ENCODE measurements at regions not wholly inside any gene's neighbourhood (a gene's known extent, or its start where the extent isn't known, plus 50 kb on each side); places are given as distances from the start of the nearest gene placed in this dataset.

GRCh38 chr1:166282391-166283137, 115.8 kb upstream of the FAM78B start:
- TF ChIP-seq, protein P1, sequence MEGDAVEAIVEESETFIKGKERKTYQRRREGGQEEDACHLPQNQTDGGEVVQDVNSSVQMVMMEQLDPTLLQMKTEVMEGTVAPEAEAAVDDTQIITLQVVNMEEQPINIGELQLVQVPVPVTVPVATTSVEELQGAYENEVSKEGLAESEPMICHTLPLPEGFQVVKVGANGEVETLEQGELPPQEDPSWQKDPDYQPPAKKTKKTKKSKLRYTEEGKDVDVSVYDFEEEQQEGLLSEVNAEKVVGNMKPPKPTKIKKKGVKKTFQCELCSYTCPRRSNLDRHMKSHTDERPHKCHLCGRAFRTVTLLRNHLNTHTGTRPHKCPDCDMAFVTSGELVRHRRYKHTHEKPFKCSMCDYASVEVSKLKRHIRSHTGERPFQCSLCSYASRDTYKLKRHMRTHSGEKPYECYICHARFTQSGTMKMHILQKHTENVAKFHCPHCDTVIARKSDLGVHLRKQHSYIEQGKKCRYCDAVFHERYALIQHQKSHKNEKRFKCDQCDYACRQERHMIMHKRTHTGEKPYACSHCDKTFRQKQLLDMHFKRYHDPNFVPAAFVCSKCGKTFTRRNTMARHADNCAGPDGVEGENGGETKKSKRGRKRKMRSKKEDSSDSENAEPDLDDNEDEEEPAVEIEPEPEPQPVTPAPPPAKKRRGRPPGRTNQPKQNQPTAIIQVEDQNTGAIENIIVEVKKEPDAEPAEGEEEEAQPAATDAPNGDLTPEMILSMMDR (IDR thresholded peaks at IDR 0.05; ENCODE audit: low read depth, low read length, missing control alignments), result no peak
- in situ Hi-C loops (cut with HindIII; ENCODE audit: low sequenced_read_pairs), result loop anchor here (5.0 kb wide), 2 partner anchors 40 to 90 kb away; no protein-coding TSS in a partner anchor
- DNase-seq (ENCODE audit: low read depth), result no peak
- H3K4me3 ChIP-seq (ENCODE audit: low read depth, low read length), result no peak overlapping the region

- H3K4me3 ChIP-seq (ENCODE audit: low read depth, low read length), result no peak overlapping the region
- DNase-seq (ENCODE audit: low read depth), result no peak
- in situ Hi-C loops (cut with HindIII; ENCODE audit: low sequenced_read_pairs), result loop anchor here (5.0 kb wide), 2 partner anchors 39 to 89 kb away; no protein-coding TSS in a partner anchor
- TF ChIP-seq, protein P1 (IDR thresholded peaks at IDR 0.05; ENCODE audit: low read depth, low read length, missing control alignments), result no peak
These were observed 116.4 kb upstream of the FAM78B start for GRCh38 chr1:166283190-166283589.

DNA sequence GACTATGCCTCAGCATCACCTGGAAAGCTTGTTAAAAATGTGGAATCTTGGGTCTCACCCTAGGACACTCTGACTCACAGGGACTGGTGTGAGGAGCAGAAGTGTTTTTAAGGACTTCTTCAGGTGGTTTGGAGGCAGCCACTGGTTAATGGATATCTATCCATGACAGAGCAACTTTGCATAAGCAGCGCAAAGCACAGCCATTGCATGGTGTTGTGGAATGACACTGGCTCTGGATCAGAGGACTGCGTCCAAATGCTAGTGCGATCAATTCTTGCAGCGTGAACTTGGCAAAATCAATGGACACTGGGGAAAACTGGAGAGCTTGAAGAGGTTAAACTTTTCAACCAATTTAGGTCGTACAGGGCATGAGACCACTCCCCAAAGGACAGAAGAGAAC, 116.8 kb upstream of the FAM78B start:
- in situ Hi-C loops (cut with HindIII; ENCODE audit: low sequenced_read_pairs), result loop anchor here (5.0 kb wide), 2 partner anchors 39 to 89 kb away; no protein-coding TSS in a partner anchor
- no peak for DNase-seq (ENCODE audit: low read depth)
- TF ChIP-seq, protein P1 (IDR thresholded peaks at IDR 0.05; ENCODE audit: low read depth, low read length, missing control alignments), result no peak

DNA sequence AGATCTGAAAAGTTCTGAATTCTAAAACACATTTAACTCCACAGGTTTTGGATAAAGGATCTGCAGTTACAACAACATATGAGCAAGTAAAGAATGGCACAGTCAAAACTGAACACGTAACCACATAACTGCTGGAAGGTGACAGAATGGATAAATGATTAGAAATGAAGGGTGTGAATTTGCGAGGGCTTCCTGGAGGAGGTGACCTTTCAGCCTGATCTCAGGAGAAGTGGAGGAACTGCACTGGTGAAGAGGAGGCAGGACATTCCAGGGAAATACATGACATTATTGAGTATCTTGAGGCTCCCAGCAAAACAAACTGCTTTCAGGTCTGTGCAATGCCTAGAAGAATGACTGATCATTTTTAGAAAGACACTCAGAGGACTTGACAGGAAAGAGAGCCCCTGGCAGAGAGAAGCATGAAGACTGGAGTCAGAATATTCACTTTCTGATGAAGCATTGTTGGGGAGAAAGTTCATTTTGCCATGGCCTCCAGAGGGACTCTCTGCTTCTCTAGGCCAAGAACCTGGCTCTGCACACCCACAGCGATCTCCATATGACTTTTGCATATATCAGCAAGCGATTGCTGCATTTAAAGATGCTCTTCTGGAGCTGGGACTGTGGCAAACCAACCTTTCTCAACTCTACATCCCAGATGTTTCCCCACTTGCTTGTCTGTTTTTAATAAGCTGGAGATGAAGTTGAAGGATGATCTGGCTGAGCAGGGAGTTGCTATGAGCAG, 122.7 kb upstream of the FAM78B start:
- H3K4me3 ChIP-seq (ENCODE audit: low read depth, low read length), result no peak overlapping the region
- DNase-seq (ENCODE audit: low read depth), result no peak
- TF ChIP-seq, protein P1 (IDR thresholded peaks at IDR 0.05; ENCODE audit: low read depth, low read length, missing control alignments), result no peak
- in situ Hi-C loops (cut with HindIII; ENCODE audit: low sequenced_read_pairs), result no loop called here

More for the DNA sequence above, 116.8 kb upstream of the FAM78B start:
- no peak overlapping the region for H3K4me3 ChIP-seq (ENCODE audit: low read depth, low read length)

DNA sequence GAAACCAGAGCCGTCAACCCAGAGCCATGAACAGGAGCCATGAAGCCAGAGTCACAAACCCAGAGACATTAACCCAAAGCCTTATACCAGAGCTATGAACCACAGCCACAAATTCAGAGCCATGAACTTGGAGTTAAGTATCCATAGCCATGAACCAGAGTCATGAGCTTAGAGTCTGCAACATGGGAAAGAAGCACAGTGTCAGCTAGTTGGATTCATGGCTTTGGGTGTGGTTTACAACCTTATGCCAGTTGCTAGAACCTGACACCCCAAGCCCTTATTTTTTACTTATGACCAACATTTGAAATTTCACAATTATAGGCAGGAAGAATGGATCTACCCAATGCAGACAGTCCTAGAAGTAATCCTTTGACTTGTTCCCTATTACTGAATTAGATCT, 128.9 kb upstream of the FAM78B start:
- H3K4me3 ChIP-seq (ENCODE audit: low read depth, low read length), result no peak overlapping the region
- in situ Hi-C loops (cut with HindIII; ENCODE audit: low sequenced_read_pairs), result no loop called here
- DNase-seq (ENCODE audit: low read depth), result no peak
- TF ChIP-seq, protein P1 (IDR thresholded peaks at IDR 0.05; ENCODE audit: low read depth, low read length, missing control alignments), result no peak

GRCh38 chr1:166297993-166298392, 131.2 kb upstream of the FAM78B start:
- in situ Hi-C loops (cut with HindIII; ENCODE audit: low sequenced_read_pairs), result no loop called here
- DNase-seq (ENCODE audit: low read depth), result no peak
- TF ChIP-seq, protein P1 (IDR thresholded peaks at IDR 0.05; ENCODE audit: low read depth, low read length, missing control alignments), result no peak
- H3K4me3 ChIP-seq (ENCODE audit: low read depth, low read length), result no peak overlapping the region
